HG03045 (cell line): ENCODE measurements at regions not wholly inside any gene's neighbourhood (a gene's known extent, or its start where the extent isn't known, plus 50 kb on each side); places are given as distances from the start of the nearest gene placed in this dataset.
"Not testable (repeated sequence)": the region's sequence is repeated elsewhere in the genome, so short reads cannot be mapped to it uniquely, and the experiment has no call there.

ENCODE experiments used
- ATAC-seq: cut with Tn5 transposase; IDR thresholded peaks from one replicate; pipeline ENCODE4 v1.9.1; 2021; ENCODE audit warnings: mild to moderate bottlenecking, moderate library complexity; ENCODE audit not compliant: unreplicated experiment

DNA sequence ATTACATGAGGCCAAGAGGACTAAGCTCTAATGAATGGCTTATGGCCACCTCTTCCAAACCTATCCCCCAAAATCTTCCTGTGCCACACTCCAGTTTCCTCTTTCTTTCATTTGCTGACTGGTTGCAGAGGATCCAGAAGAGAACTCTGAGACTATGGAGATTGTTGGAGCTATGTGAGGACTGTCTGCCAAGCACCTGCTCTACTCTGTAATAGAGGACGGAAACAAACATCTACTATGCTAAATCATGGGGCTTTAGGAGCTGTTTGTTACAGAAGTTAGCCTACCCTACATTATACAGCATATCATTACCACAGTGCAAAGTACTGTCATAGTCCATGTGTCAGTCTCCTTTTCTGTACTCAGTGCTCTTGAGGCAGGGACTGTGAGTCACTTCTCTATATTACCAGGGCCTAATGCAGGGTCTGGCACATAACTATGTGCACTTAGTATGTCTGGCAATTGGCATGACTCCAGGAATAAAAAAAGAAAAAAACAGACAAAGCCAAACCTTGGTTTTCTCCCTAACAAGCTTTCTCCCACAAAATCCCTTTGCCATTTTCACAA is 95.1 kb downstream of the RPAP3 start:
- ATAC-seq = no peak

DNA sequence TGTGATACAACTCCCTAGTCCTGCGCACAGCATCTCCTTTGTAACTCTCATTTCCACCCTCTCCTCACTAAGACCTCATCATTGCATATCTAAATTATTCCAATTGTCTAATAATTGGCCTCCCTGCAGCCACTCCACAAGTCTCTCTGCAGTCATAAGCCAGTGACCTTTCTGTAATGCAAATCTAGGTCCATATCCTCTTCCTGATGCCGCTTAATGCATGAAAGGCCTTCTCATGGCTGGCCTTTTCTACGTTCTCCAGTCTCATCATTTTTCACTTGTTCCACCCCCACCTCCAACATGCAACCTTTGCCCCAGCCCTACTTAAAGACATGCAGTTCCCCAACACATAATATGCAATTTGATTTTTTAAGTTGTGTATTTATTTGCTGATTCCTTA is 96.0 kb downstream of the RPAP3 start:
- ATAC-seq = no peak

DNA sequence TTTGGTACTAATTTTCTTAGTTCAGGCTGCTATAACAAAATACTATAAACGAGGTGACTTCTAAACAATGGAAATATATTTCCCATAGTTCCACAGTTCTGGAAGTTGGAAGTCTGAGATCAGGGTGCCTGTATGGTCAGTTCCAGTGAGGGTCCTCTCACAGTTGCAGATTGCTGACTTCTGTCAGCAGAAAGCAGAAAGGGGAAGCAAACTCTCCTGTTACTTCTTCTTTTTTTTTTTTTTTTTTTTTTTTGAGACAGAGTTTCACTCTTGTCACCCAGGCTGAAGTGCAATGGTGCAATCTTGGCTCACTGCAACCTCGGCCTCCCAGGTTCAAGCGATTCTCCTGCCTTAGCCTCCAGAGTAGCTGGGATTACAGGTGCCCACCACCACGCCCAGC is 97.2 kb downstream of the RPAP3 start:
- ATAC-seq = not testable (repeated sequence)

DNA sequence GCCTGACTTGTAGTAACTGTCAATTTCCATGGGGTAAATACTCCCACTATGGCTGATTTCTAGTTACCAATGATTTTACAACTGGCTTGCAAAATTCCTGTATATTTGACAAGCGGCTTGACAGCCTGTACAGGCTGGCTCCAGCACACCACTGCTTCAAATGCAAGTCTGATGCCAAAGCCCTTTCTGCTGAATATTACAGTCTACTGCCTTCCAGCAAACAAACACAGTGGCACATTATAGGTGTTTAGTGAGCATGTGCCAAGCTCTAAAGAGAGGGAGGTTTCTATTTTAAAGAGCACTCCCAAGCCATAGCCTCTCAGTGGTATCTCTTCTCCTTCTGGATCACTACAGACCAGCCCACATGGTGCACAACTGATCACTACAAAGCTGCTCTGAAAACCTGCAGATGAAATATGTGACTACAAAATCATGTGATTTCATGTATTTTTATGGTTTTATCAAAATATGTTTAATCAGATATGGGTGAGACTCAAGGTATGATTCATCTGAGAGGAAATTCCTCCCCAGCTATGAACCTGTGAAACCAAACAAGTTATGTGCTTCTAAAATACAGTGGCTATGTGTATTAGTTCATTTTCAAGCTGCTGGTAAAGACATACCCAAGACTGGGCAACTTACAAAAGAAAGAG is 101.5 kb downstream of the RPAP3 start:
- no peak for ATAC-seq

DNA sequence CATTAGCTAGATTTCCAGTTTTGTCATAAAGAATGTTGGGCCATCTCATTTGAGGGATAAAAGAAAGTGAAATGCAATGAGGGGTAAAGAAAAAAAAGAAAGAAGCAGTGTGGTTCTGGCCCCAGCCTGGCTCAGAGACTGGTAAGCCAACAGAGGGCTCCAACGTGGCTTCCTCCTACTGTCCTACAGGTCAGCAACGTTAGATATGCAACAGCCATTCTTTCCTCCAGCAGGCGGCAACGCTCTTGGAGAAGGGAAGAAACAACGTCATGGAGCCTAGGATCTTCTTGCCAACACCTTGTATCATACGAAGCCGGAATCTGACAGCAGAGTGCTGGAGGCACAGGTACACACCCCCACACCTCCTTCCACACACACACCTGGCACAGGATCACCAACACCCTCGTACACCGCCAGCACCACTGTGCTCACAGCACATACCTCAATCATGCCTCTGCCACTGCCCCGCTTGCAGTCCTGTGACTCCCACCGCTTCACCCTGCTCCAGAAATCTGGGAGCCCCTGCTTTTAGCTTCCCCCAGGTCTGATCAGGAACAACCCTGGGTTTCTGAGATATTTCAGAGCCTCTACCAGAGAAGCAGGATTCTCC is 102.8 kb downstream of the RPAP3 start:
- ATAC-seq = no peak

DNA sequence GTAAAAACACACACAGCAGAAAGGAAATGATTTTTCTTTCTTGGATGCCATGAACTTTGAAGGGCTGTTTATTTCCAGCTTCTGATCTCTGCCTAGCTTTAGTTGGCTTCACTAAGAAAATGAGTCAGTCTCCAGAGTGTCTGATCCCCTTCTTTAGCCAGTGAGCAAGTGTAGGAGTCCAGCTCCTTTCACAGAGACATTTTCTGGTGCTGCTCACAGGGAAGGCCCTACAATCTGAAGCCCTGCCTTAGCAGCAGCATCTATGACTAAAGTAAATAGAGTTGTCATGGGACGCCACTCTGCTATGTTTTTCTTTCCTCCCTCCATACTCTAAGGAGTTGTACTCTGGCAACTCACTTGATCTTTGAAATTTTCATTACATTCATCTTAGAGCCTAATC is 103.5 kb downstream of the RPAP3 start:
- no peak for ATAC-seq

DNA sequence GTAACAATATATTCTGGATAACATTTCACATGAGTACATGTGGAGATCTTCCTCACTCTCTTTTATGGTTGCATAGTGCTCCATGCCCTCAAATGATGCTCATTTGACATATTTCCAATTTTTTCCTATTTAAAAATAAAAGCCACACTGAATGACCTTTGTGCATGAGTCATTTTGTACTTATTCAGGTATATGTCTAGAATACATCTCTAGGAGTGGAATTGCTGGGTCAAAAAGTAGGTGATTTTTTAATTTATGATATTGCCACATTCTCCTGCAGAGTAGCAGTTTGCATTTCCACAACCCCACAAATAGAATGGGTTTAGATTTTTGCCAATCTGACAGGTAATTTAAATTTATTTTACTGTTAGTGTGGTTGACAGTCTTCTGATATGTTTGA is 104.8 kb downstream of the RPAP3 start:
- ATAC-seq = no peak

DNA sequence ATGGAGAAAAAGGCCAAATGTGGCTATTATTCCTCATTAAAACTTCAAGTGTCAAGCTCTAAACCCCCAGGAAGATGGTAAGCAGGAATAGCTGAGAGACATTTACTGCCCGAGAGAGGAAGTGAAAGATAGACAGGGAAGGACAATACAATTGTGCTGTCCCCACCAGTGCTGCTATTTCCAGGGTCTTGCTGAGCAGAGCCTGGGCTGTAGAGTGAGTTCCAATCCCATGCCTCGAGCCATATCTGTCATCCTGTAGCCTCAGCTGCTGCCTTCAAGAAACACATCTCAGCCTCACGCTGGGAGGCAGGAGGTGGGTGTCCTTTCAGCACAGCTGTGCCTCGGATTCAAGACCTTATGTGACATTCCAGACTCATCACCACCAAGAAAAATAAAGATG is 114.0 kb downstream of the RPAP3 start:
- ATAC-seq = no peak

DNA sequence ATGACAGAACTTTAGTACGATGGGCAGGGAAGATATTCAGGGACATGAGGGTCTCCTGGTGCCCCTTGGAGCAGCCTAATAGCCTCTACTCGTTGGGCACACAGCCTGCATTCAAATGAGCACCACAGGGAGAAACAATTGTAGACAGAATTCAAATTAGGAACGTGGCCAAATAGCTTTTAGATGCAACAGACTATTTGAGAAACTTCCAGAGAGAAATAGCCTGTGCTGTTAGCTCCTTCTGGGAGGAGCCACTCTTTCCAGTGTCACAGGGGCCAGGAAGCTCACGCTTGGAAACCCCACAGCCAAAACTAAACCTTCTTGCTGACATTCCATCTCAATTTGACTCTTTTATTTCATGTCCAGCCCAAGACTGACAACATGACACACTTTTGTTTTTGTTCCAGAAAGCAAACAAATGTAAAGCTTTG is 114.5 kb downstream of the RPAP3 start:
- no peak for ATAC-seq

DNA sequence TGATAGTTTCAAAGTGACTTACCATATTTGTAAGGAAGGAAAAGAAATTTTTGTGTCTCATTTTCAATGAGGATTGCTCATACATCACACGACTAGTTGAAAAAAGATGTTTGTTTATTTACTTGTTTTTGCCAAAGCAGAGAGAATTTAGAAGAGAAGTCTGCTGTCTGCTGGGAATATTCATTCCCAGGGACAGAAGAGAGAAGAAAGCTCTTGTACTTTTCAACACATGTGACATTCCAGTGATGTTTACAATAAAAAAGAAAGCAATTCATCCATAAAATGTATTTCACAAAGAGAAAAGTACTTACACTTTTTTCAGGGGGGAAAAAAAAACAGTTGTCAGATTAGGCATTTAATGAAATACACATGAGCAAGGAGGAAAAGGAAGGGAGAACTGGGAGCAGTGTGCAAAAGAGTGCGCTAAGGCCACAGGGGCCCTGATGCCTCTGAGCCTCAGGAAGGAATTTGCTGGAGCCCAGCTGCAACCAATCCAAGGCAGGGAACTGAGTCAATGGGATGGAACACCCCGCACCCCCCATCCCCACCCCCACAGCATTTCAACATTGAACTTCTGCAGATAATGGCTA is 115.0 kb downstream of the RPAP3 start:
- ATAC-seq = no peak

DNA sequence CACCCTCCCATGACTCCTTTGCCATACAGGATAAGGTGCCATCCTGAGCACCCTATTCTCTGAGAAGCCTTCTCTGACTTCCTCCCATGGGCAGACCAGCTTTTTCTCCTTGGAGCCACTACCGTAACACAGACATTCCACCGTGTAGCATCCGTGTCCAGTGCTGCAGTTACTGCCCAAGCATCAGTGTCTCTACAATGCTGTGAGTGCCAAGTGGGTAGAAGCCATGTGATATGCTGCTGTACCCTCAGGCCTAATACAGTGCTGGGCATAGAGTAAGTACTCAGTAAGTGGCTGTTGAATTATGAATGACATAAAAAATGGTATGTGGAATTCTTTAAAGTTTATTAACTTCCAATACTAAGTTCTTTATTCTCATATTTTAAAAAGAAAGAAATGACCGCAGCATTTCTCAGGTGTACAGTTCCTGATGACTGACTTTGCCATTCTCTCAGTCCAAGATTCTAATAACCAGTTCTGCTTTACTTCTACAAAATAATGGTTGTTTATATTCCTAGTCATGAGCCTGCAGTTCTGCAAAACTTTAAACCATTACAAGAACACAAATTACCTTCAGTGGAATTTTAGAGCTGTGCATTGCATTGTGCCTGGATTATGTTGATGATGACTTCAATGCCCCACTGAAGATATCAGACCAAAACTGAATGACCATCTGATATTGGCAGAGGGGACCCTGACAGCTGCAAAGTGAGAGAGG is 118.7 kb downstream of the RPAP3 start:
- ATAC-seq = no peak

DNA sequence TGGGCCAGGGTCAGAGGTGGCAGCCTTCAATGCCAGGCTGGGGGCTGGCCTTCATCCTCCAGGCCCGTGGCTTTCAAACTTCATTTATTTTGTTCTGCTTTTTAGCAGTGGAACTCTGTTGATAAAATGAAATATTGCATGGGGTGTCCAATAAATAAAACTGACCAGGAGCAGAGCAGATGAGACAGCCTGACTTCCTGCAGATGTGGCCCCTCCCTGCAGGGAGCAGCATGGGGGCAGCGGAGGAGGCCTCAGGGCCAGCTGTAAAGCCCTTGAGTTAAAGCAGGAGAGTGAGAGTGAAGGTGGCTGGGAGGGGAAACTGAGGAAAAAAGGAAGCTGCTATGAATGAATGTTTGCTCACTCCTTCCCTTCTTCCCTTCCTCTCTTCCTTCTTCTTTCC is 120.3 kb downstream of the RPAP3 start:
- no peak for ATAC-seq

DNA sequence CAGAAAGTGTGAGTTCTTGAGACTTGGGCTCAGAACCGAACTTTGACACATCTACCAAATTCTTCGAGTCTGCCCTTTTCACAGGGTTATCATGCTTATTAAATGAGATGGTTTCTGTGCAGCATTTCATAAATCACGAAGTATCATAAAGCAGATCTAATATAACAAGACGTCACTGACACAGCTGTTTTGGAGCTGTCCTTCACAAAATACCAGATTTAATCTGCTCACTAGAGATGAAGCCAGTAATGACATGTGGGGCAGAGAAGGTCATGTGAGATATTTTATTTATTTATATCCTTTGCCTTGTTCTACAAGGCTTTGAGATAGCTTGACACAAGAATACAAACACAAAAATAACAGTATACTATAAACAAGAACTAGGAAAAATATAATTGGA is 127.0 kb downstream of the RPAP3 start:
- ATAC-seq = no peak

DNA sequence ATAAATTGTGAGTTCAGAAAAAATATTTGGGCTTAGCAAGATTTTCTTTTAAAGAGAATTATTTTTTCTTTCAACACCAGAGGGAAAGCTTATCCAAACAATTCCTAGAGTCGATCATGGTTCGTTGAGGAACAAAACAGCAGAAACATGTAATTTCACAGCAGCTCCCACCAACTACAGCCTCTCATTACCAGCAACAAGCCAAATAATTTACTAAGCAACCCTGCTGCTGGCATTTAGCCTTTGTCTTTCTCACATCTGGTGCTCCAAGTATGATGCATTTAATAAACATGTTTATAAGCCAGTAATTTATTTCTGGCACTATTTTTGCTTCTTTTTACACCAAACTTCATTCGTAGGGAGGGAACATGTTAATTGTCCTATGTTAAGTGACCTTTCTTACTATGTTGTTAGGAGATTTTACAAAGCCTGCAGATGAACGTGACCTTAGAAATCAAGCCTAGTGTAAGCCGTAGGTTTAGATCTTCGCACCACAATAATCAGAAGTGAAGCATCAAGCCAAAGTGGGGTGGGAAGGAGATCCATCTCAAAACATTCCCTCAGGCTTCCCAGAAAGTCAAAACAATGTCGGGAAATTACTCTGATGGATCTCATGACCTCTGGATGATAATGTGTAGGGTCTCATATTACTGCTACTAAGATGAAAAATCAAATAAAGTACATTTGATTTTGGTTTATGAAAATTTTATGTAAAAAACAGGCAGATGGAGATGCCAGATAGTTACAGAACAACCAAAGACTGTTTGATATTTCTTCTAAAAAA is 128.4 kb downstream of the RPAP3 start:
- ATAC-seq = no peak

DNA sequence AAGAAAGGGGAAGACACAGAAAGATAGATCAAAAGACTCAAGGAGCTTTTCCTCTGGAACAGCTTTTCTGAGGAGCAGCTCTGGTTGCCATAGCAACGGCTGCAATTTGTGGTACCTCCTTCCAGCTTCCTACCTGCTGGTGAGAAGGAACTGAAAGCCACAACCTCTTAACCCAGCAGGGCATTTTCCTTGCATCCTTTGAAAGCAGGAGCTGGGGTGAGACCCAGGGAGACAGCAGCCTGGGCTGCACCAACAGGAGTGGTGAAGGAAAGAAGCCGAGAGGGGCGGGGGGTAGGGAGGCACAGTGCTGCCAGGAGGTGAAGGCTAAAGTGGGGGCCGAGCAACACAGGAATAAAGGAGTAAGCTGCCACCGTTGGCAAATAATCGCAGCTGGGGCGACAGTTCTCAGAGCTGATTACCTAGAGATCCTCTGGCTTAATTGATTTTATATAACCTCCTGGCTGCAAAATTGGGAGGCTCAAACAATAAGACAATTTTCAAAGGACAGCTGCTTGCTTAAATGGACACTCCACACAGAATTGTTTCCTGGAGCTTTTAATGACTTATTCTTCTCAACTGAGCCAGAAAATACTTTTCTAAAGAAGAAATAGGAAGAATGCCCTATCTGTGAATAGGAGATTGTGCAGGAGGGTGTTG is 129.4 kb downstream of the RPAP3 start:
- ATAC-seq = no peak

DNA sequence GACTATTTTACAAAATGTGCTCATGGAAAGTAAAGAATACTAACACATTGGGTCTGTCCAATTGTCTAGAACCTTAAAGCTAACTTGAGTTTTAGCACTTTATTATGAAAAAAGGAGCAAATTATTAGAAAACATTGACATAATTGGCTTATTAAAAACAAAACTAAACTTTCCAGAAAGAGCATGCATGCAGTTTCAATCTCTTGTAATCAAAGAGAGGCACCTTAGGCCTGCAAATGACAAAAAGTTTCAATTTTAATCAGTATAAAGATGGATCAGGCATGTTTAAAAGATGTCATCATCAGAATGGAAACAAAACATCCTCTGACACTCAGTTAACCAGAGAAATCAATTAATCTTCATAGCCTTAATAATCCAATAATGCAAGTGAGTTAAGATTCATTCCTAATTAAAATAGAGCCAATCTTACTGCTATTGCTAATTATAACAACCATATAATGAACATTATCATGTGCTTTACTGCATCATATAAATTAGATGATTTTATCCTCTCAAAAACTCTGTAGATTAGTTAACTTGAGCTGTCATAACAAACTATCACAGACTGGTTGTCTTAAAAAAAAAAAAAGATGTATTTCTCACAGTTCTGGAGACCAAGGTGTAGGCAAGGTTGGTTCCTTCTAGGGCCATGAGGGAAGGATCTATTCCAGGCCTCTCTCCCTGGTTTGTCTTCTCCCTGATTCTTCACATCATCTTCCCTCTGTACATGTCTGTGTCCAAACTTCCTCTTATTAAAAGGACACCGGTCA is 131.4 kb downstream of the RPAP3 start:
- ATAC-seq = no peak

DNA sequence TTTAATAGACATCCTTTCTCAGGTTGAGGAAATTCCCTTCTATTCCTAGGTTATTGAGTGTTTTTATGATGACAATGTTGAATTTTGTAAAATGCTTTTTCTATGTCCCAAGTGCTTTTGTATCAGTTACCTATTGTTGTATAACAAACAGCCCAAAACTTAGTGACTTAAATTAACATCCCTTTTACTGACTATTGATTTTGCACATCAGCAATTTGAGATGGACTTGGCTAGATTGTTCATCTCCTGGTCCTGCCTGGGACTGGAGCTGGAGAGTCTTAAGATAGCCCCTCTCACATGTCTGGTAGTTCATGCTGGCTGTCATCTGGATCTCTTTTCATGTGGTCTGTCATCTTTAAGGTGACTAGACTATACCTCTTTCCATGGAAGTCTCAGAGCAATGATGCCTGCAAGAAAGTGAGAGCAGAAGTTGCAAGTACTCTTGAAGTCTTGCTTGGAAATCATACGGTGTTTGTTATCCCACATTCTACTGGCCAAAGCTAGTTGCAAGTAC is 132.6 kb downstream of the RPAP3 start:
- ATAC-seq = no peak

DNA sequence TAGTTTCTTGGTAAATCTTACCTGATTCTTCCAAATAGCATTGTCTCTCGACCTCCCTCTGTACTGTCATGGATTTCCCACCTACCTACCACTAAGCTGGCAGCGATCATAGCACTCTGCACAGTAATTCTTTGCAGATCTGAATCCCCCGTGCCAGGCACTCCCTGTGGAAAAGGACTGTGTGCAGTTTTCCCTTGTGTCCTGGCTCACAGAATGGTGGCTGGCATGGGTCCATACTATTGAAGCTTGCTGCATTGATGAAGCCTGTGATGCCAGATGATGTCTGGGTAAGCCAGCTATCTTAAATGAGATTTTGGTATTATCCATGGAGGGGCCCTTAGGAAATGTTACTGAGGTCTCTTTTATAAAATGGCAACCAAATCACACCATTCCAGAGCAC is 135.7 kb downstream of the RPAP3 start:
- no peak for ATAC-seq

DNA sequence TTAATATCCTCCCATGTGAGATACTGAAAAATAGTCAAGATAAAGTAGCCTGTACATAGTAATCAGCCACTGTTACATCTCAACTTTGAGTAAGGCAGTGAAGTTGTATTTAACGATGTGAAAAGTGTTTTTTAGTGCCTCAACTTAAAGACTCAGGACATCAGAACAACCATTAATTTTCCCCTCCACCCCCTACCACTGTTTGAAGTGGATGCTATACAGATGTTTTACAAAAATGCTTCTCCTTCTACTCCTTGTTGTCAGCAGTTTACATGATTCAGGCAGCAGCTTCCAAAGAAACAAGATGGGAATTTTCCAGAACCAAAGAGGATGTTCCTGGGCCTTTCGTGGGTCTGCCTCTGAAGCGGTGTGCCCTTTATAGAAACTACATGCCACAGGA is 143.6 kb downstream of the RPAP3 start:
- ATAC-seq = no peak
